CD8-positive, alpha-beta memory T cell (primary cell): ENCODE measurements at regions not wholly inside any gene's neighbourhood (a gene's known extent, or its start where the extent isn't known, plus 50 kb on each side); places are given as distances from the start of the nearest gene placed in this dataset.

Experiments used
- CTCF ChIA-PET: fragments of 350-600 bp; sonication (Branson Sonifier 250); formaldehyde crosslinking; loops from one replicate; lab custom pipeline; 2021; ENCODE audit warnings: antibody characterized with exemption; lab: Charles Lee
- POLR2A ChIA-PET: fragments of 350-600 bp; sonication (Branson Sonifier 250); formaldehyde crosslinking; loops from one replicate; lab custom pipeline; 2021; ENCODE audit warnings: antibody characterized with exemption; lab: Charles Lee
- DNase-seq, 5 donors: peaks; one replicate each; pipeline versions ENCODE4 v3.0.0 to v3.0.0-alpha.2; 2020 to 2022; ENCODE audit warnings: mixed read lengths in 1 of 5
- H3K27ac ChIP-seq: one replicate; pipeline ENCODE4 v1.7.0; 2013; ENCODE audit warnings: low read depth, mild to moderate bottlenecking, low read length, moderate library complexity
- H3K27me3 ChIP-seq: 2 replicates; pipeline ENCODE4 v1.7.0; 2013; ENCODE audit warnings: low read length, mild to moderate bottlenecking; ENCODE audit not compliant: insufficient read depth, poor library complexity, severe bottlenecking
- H3K36me3 ChIP-seq: 2 replicates; pipeline ENCODE4 v1.7.0; 2013; ENCODE audit warnings: mild to moderate bottlenecking, low read length, moderate library complexity; ENCODE audit not compliant: insufficient read depth
- H3K4me1 ChIP-seq: 2 replicates; pipeline ENCODE4 v1.7.0; 2013; ENCODE audit warnings: mild to moderate bottlenecking, low read length, moderate library complexity; ENCODE audit not compliant: insufficient read depth
- H3K4me3 ChIP-seq: 2 replicates; pipeline ENCODE4 v1.7.0; 2013; ENCODE audit warnings: mild to moderate bottlenecking, low read length
- H3K9me3 ChIP-seq: 2 replicates; pipeline ENCODE4 v1.7.0; 2013; ENCODE audit warnings: mild to moderate bottlenecking, low read length
- H3K27ac Mint-ChIP-seq, 8 donors: one replicate each; pipeline ENCODE4 v1.8.0; 2020 to 2021; ENCODE audit warnings: mixed read lengths in 8 of 8, mild to moderate bottlenecking in 6 of 8, inconsistent platforms in 3 of 8, moderate library complexity in 3 of 8
- H3K27me3 Mint-ChIP-seq, 2 donors: one replicate each; pipeline ENCODE4 v1.8.0; 2020 to 2021; ENCODE audit warnings: mixed read lengths in 2 of 2, mild to moderate bottlenecking in 1 of 2, moderate library complexity in 1 of 2
- H3K36me3 Mint-ChIP-seq, 3 donors: one replicate each; pipeline ENCODE4 v1.8.0; 2020 to 2021; ENCODE audit warnings: mixed read lengths in 3 of 3, inconsistent platforms in 1 of 3, mild to moderate bottlenecking in 1 of 3
- H3K4me1 Mint-ChIP-seq, 3 donors: one replicate each; pipeline ENCODE4 v1.8.0; 2020 to 2021; ENCODE audit warnings: mixed read lengths in 3 of 3, inconsistent platforms in 1 of 3, mild to moderate bottlenecking in 1 of 3
- H3K4me3 Mint-ChIP-seq, 7 donors: one replicate each; pipeline ENCODE4 v1.8.0; 2020 to 2021; ENCODE audit warnings: mixed read lengths in 7 of 7, mild to moderate bottlenecking in 6 of 7, moderate library complexity in 4 of 7, inconsistent platforms in 2 of 7
- H3K9me3 Mint-ChIP-seq, 5 donors: one replicate each; pipeline ENCODE4 v1.8.0; 2020 to 2022; ENCODE audit warnings: mixed read lengths in 5 of 5, mild to moderate bottlenecking in 3 of 5, moderate library complexity in 2 of 5, inconsistent platforms in 1 of 5

GRCh38 chr2:196290136-196290535, 118.8 kb upstream of the STK17B start:
- Histone ChIP-seq H3K9me3 (no peaks in the 10 kb centered on the region), H3K36me3 (no peaks in the 10 kb centered on the region), H3K4me1 (peaks cover 28% of the 10 kb centered on the region), H3K27me3 (no peaks in the 10 kb centered on the region), H3K4me3 (no peak overlapping the region), H3K27ac (no peak overlapping the region)
- Mint-ChIP-seq H3K4me3 (no peak overlapping the region), H3K27ac (no peak overlapping the region), H3K36me3 (no peaks in the 10 kb centered on the region), H3K9me3 (no peaks in the 10 kb centered on the region), H3K27me3 (no peaks in the 10 kb centered on the region), H3K4me1 (peaks cover 35 to 71% (median 39%) of the 10 kb centered on the region in 3 donors)
- POLR2A ChIA-PET = no interaction called here
- DNase-seq = no peak
- CTCF ChIA-PET = interaction anchor here (1.0 to 2.7 kb wide), 4 partner anchors 12 to 222 kb away, joined by 3 to 9 read pairs (median 4); partner anchors contain the start of gene DNAH7

- DNase-seq = no peak
- no peaks in the 10 kb centered on the region for H3K9me3 Mint-ChIP-seq
- POLR2A ChIA-PET = no interaction called here
- H3K4me1 ChIP-seq = peaks cover 28% of the 10 kb centered on the region
- no peak overlapping the region for H3K4me3 ChIP-seq
- H3K27ac Mint-ChIP-seq = peak overlapping the region in 1 of 8 donors; percentile 38
- peaks cover 33 to 66% (median 37%) of the 10 kb centered on the region in 3 donors for H3K4me1 Mint-ChIP-seq
- H3K27me3 ChIP-seq = no peaks in the 10 kb centered on the region
- no peaks in the 10 kb centered on the region for H3K36me3 ChIP-seq
- no peaks in the 10 kb centered on the region for H3K36me3 Mint-ChIP-seq
- no peak overlapping the region for H3K4me3 Mint-ChIP-seq
- H3K9me3 ChIP-seq = no peaks in the 10 kb centered on the region
- no peaks in the 10 kb centered on the region for H3K27me3 Mint-ChIP-seq
- CTCF ChIA-PET = interaction anchor here (1.0 to 2.7 kb wide), 3 partner anchors 31 to 222 kb away, joined by 3 to 9 read pairs (median 5); partner anchors contain the start of gene DNAH7
- no peak overlapping the region for H3K27ac ChIP-seq
Measured at GRCh38 chr2:196290569-196290968, 119.2 kb upstream of the STK17B start.

GRCh38 chr2:196291426-196291825, 120.0 kb upstream of the STK17B start:
- DNase-seq = no peak
- CTCF ChIA-PET = interaction anchor here (1.0 to 2.7 kb wide), 3 partner anchors 15 to 223 kb away, joined by 3 to 9 read pairs (median 5); partner anchors contain the start of gene DNAH7
- H3K9me3 Mint-ChIP-seq = no peaks in the 10 kb centered on the region
- Histone ChIP-seq H3K4me3 (no peak overlapping the region), H3K27me3 (no peaks in the 10 kb centered on the region), H3K9me3 (no peaks in the 10 kb centered on the region), H3K27ac (no peak overlapping the region), H3K36me3 (no peaks in the 10 kb centered on the region), H3K4me1 (peaks cover 28% of the 10 kb centered on the region)
- H3K4me1 Mint-ChIP-seq = peaks cover 31 to 62% (median 37%) of the 10 kb centered on the region in 3 donors
- no peaks in the 10 kb centered on the region for H3K36me3 Mint-ChIP-seq
- no peak overlapping the region for H3K4me3 Mint-ChIP-seq
- POLR2A ChIA-PET = no interaction called here
- peak overlapping the region in 2 of 8 donors; percentile 5 to 35 for H3K27ac Mint-ChIP-seq
- H3K27me3 Mint-ChIP-seq = no peaks in the 10 kb centered on the region

GRCh38 chr2:196291873-196292800, 120.8 kb upstream of the STK17B start:
- Histone ChIP-seq H3K4me1 (peaks cover 28% of the 10 kb centered on the region), H3K36me3 (no peaks in the 10 kb centered on the region), H3K27ac (no peak overlapping the region), H3K9me3 (no peaks in the 10 kb centered on the region), H3K27me3 (no peaks in the 10 kb centered on the region), H3K4me3 (no peak overlapping the region)
- H3K9me3 Mint-ChIP-seq = no peaks in the 10 kb centered on the region
- ChIA-PET POLR2A (interaction anchor here (0.8 kb wide), 1 partner anchor 224 kb away, joined by 3 read pairs; the partner anchor contains the start of gene DNAH7), CTCF (interaction anchor here (0.7 to 2.7 kb wide), 4 partner anchors 16 to 224 kb away, joined by 3 to 9 read pairs (median 4); partner anchors contain the start of gene DNAH7)
- H3K4me1 Mint-ChIP-seq = peaks cover 31 to 55% (median 37%) of the 10 kb centered on the region in 3 donors
- H3K27me3 Mint-ChIP-seq = no peaks in the 10 kb centered on the region
- no peak for DNase-seq
- no peaks in the 10 kb centered on the region for H3K36me3 Mint-ChIP-seq
- H3K27ac Mint-ChIP-seq = peak overlapping the region in 7 of 8 donors; percentile 5 to 79 (median 35)
- H3K4me3 Mint-ChIP-seq = peak overlapping the region; percentile 32 to 76 (median 56)

GRCh38 chr2:196293751-196294515, 122.6 kb upstream of the STK17B start:
- H3K27me3 Mint-ChIP-seq = no peaks in the 10 kb centered on the region
- H3K4me3 Mint-ChIP-seq = no peak overlapping the region
- H3K36me3 Mint-ChIP-seq = no peaks in the 10 kb centered on the region
- H3K4me1 Mint-ChIP-seq = peaks cover 18 to 38% (median 22%) of the 10 kb centered on the region in 3 donors
- Histone ChIP-seq H3K36me3 (no peaks in the 10 kb centered on the region), H3K27me3 (no peaks in the 10 kb centered on the region), H3K4me3 (no peak overlapping the region), H3K27ac (no peak overlapping the region), H3K4me1 (peaks cover 12% of the 10 kb centered on the region), H3K9me3 (no peaks in the 10 kb centered on the region)
- no peak for DNase-seq
- ChIA-PET CTCF (interaction anchor here (1.1 kb wide), 1 partner anchor 216 kb away, joined by 3 read pairs; no protein-coding TSS in a partner anchor), POLR2A (interaction anchor here (0.5 kb wide), 1 partner anchor 57 kb away, joined by 3 read pairs; no protein-coding TSS in a partner anchor)
- H3K27ac Mint-ChIP-seq = no peak overlapping the region
- H3K9me3 Mint-ChIP-seq = no peaks in the 10 kb centered on the region

GRCh38 chr2:196294516-196294909, 123.1 kb upstream of the STK17B start:
- Histone ChIP-seq H3K36me3 (no peaks in the 10 kb centered on the region), H3K4me1 (peaks cover 7% of the 10 kb centered on the region), H3K27ac (no peak overlapping the region), H3K27me3 (no peaks in the 10 kb centered on the region), H3K9me3 (no peaks in the 10 kb centered on the region), H3K4me3 (no peak overlapping the region)
- peaks cover 14 to 33% (median 17%) of the 10 kb centered on the region in 3 donors for H3K4me1 Mint-ChIP-seq
- H3K4me3 Mint-ChIP-seq = no peak overlapping the region
- CTCF ChIA-PET = interaction anchor here (1.1 kb wide), 1 partner anchor 216 kb away, joined by 3 read pairs; no protein-coding TSS in a partner anchor
- no peak for DNase-seq
- no peaks in the 10 kb centered on the region for H3K27me3 Mint-ChIP-seq
- no peaks in the 10 kb centered on the region for H3K36me3 Mint-ChIP-seq
- no peaks in the 10 kb centered on the region for H3K9me3 Mint-ChIP-seq
- POLR2A ChIA-PET = interaction anchor here (0.5 kb wide), 1 partner anchor 1062 kb away, joined by 4 read pairs; no protein-coding TSS in a partner anchor
- no peak overlapping the region for H3K27ac Mint-ChIP-seq

- peaks cover 7% of the 10 kb centered on the region for H3K4me1 ChIP-seq
- Mint-ChIP-seq H3K9me3 (no peaks in the 10 kb centered on the region), H3K4me3 (no peak overlapping the region), H3K4me1 (peaks cover 14 to 28% (median 14%) of the 10 kb centered on the region in 3 donors), H3K36me3 (no peaks in the 10 kb centered on the region), H3K27me3 (no peaks in the 10 kb centered on the region), H3K27ac (no peak overlapping the region)
- H3K9me3 ChIP-seq = no peaks in the 10 kb centered on the region
- H3K36me3 ChIP-seq = no peaks in the 10 kb centered on the region
- no peak overlapping the region for H3K27ac ChIP-seq
- POLR2A ChIA-PET = interaction anchor here (0.5 kb wide), 1 partner anchor 1062 kb away, joined by 4 read pairs; no protein-coding TSS in a partner anchor
- CTCF ChIA-PET = no interaction called here
- no peak for DNase-seq
- H3K4me3 ChIP-seq = no peak overlapping the region
- no peaks in the 10 kb centered on the region for H3K27me3 ChIP-seq
Measured at GRCh38 chr2:196295005-196295404, 123.6 kb upstream of the STK17B start.
